ENCODE measurements at regions not wholly inside any gene's neighbourhood (a gene's known extent, or its start where the extent isn't known, plus 50 kb on each side); places are given as distances from the start of the nearest gene placed in this dataset.

GRCh38 chr6:149127212-149127611 lies 190.3 kb upstream of the TAB2 start:
- Mint-ChIP-seq H3K9me3 (ENCODE audit: low read depth) (peaks cover 1% of the 10 kb centered on the region), H3K36me3 (ENCODE audit: low read depth) (peaks cover 2% of the 10 kb centered on the region), H3K27ac (no peak overlapping the region), H3K27me3 (no peaks in the 10 kb centered on the region), H3K4me1 (peaks cover 59% of the 10 kb centered on the region), H3K4me3 (no peak overlapping the region)
- ChIA-PET POLR2A (no interaction called here), CTCF (interaction anchor here (0.7 to 1.2 kb wide), 3 partner anchors 12 to 315 kb away, joined by 3 to 4 read pairs (median 3); no protein-coding TSS in a partner anchor)
- ATAC-seq (no peak), DNase-seq (no peak)
- intact Hi-C loops (cut with DNase I, micrococcal nuclease): no loop called here

- Mint-ChIP-seq H3K4me3 (no peak overlapping the region), H3K27me3 (no peaks in the 10 kb centered on the region), H3K27ac (peak overlapping the region; percentile 82), H3K36me3 (ENCODE audit: low read depth) (peaks cover 2% of the 10 kb centered on the region), H3K4me1 (peaks cover 52% of the 10 kb centered on the region), H3K9me3 (ENCODE audit: low read depth) (no peaks in the 10 kb centered on the region)
- intact Hi-C loops (cut with DNase I, micrococcal nuclease): no loop called here
- CTCF ChIA-PET: interaction anchor here (0.9 to 1.2 kb wide), 5 partner anchors 32 to 388 kb away, joined by 3 read pairs; no protein-coding TSS in a partner anchor
- DNase-seq: peak; percentile 44
- ATAC-seq: peak; percentile 72
- POLR2A ChIA-PET: no interaction called here
Observed at GRCh38 chr6:149128489-149129145, 188.9 kb upstream of the TAB2 start.

GRCh38 chr6:149129371-149130077 lies 188.0 kb upstream of the TAB2 start:
- Mint-ChIP-seq H3K27me3 (no peaks in the 10 kb centered on the region), H3K4me3 (no peak overlapping the region), H3K27ac (peak overlapping the region; percentile 32), H3K4me1 (peaks cover 46% of the 10 kb centered on the region), H3K36me3 (ENCODE audit: low read depth) (peaks cover 2% of the 10 kb centered on the region), H3K9me3 (ENCODE audit: low read depth) (no peaks in the 10 kb centered on the region)
- DNase-seq: peak; percentile 43
- intact Hi-C loops (cut with DNase I, micrococcal nuclease): no loop called here
- no peak for ATAC-seq
- CTCF ChIA-PET: interaction anchor here (0.9 to 2.2 kb wide), 3 partner anchors 10 to 302 kb away, joined by 3 to 8 read pairs (median 3); no protein-coding TSS in a partner anchor
- POLR2A ChIA-PET: no interaction called here

- peaks cover 2% of the 10 kb centered on the region for H3K36me3 Mint-ChIP-seq (ENCODE audit: low read depth)
- peak overlapping the region; percentile 12 for H3K27ac Mint-ChIP-seq
- POLR2A ChIA-PET: no interaction called here
- ATAC-seq (no peak), DNase-seq (no peak)
- CTCF ChIA-PET: interaction anchor here (0.9 to 2.2 kb wide), 5 partner anchors 10 to 302 kb away, joined by 3 to 8 read pairs (median 4); no protein-coding TSS in a partner anchor
- H3K4me1 Mint-ChIP-seq: peaks cover 46% of the 10 kb centered on the region
- intact Hi-C loops (cut with DNase I, micrococcal nuclease): no loop called here
- H3K27me3 Mint-ChIP-seq: no peaks in the 10 kb centered on the region
- H3K9me3 Mint-ChIP-seq (ENCODE audit: low read depth): no peaks in the 10 kb centered on the region
- no peak overlapping the region for H3K4me3 Mint-ChIP-seq
Observed at GRCh38 chr6:149130090-149130489, 187.4 kb upstream of the TAB2 start.

- no peak overlapping the region for H3K4me3 Mint-ChIP-seq
- CTCF ChIA-PET: interaction anchor here (0.6 to 2.2 kb wide), 6 partner anchors 9 to 301 kb away, joined by 3 to 8 read pairs (median 4); no protein-coding TSS in a partner anchor
- POLR2A ChIA-PET: interaction anchor here (0.5 kb wide), 1 partner anchor 290 kb away, joined by 3 read pairs; no protein-coding TSS in a partner anchor
- DNase-seq: no peak
- no peaks in the 10 kb centered on the region for H3K27me3 Mint-ChIP-seq
- no peak for ATAC-seq
- no peaks in the 10 kb centered on the region for H3K9me3 Mint-ChIP-seq (ENCODE audit: low read depth)
- intact Hi-C loops (cut with DNase I, micrococcal nuclease): no loop called here
- no peak overlapping the region for H3K27ac Mint-ChIP-seq
- peaks cover 2% of the 10 kb centered on the region for H3K36me3 Mint-ChIP-seq (ENCODE audit: low read depth)
- H3K4me1 Mint-ChIP-seq: peaks cover 46% of the 10 kb centered on the region
Observed at GRCh38 chr6:149130508-149130907, 187.0 kb upstream of the TAB2 start.

GRCh38 chr6:149131891-149132290 lies 185.6 kb upstream of the TAB2 start:
- POLR2A ChIA-PET: no interaction called here
- H3K4me1 Mint-ChIP-seq: peaks cover 44% of the 10 kb centered on the region
- intact Hi-C loops (cut with DNase I, micrococcal nuclease): no loop called here
- no peaks in the 10 kb centered on the region for H3K9me3 Mint-ChIP-seq (ENCODE audit: low read depth)
- no peak for ATAC-seq
- CTCF ChIA-PET: interaction anchor here (1.7 to 2.2 kb wide), 2 partner anchors 8 to 300 kb away, joined by 6 to 8 read pairs; no protein-coding TSS in a partner anchor
- H3K4me3 Mint-ChIP-seq: no peak overlapping the region
- no peaks in the 10 kb centered on the region for H3K27me3 Mint-ChIP-seq
- peaks cover 2% of the 10 kb centered on the region for H3K36me3 Mint-ChIP-seq (ENCODE audit: low read depth)
- no peak overlapping the region for H3K27ac Mint-ChIP-seq
- no peak for DNase-seq

GRCh38 chr6:149132336-149132735 lies 185.2 kb upstream of the TAB2 start:
- H3K27ac Mint-ChIP-seq: peak overlapping the region; percentile 62
- no peaks in the 10 kb centered on the region for H3K9me3 Mint-ChIP-seq (ENCODE audit: low read depth)
- DNase-seq (no peak), ATAC-seq (peak; percentile 61)
- intact Hi-C loops (cut with DNase I, micrococcal nuclease): no loop called here
- no peaks in the 10 kb centered on the region for H3K36me3 Mint-ChIP-seq (ENCODE audit: low read depth)
- no peaks in the 10 kb centered on the region for H3K27me3 Mint-ChIP-seq
- H3K4me3 Mint-ChIP-seq: no peak overlapping the region
- POLR2A ChIA-PET: no interaction called here
- peaks cover 39% of the 10 kb centered on the region for H3K4me1 Mint-ChIP-seq
- CTCF ChIA-PET: no interaction called here

GRCh38 chr6:149134511-149134933 lies 183.0 kb upstream of the TAB2 start:
- no peak overlapping the region for H3K4me3 Mint-ChIP-seq
- intact Hi-C loops (cut with DNase I, micrococcal nuclease): no loop called here
- peaks cover 30% of the 10 kb centered on the region for H3K4me1 Mint-ChIP-seq
- ATAC-seq (no peak), DNase-seq (no peak)
- POLR2A ChIA-PET: no interaction called here
- H3K9me3 Mint-ChIP-seq (ENCODE audit: low read depth): no peaks in the 10 kb centered on the region
- CTCF ChIA-PET: interaction anchor here (0.8 to 1.4 kb wide), 2 partner anchors 127 to 189 kb away, joined by 3 read pairs; no protein-coding TSS in a partner anchor
- H3K27ac Mint-ChIP-seq: no peak overlapping the region
- no peaks in the 10 kb centered on the region for H3K36me3 Mint-ChIP-seq (ENCODE audit: low read depth)
- H3K27me3 Mint-ChIP-seq: no peaks in the 10 kb centered on the region

GRCh38 chr6:149135809-149136208 lies 181.7 kb upstream of the TAB2 start:
- peaks cover 33% of the 10 kb centered on the region for H3K4me1 Mint-ChIP-seq
- no peak overlapping the region for H3K4me3 Mint-ChIP-seq
- intact Hi-C loops (cut with DNase I, micrococcal nuclease): no loop called here
- no peaks in the 10 kb centered on the region for H3K36me3 Mint-ChIP-seq (ENCODE audit: low read depth)
- no peaks in the 10 kb centered on the region for H3K9me3 Mint-ChIP-seq (ENCODE audit: low read depth)
- CTCF ChIA-PET: interaction anchor here (1.4 kb wide), 1 partner anchor 187 kb away, joined by 3 read pairs; no protein-coding TSS in a partner anchor
- DNase-seq (no peak), ATAC-seq (no peak)
- no peaks in the 10 kb centered on the region for H3K27me3 Mint-ChIP-seq
- POLR2A ChIA-PET: no interaction called here
- no peak overlapping the region for H3K27ac Mint-ChIP-seq

GRCh38 chr6:149136273-149136912 lies 181.1 kb upstream of the TAB2 start:
- Mint-ChIP-seq H3K4me3 (no peak overlapping the region), H3K4me1 (peaks cover 39% of the 10 kb centered on the region), H3K9me3 (ENCODE audit: low read depth) (no peaks in the 10 kb centered on the region), H3K27ac (no peak overlapping the region), H3K36me3 (ENCODE audit: low read depth) (no peaks in the 10 kb centered on the region), H3K27me3 (no peaks in the 10 kb centered on the region)
- intact Hi-C loops (cut with DNase I, micrococcal nuclease): no loop called here
- POLR2A ChIA-PET: no interaction called here
- CTCF ChIA-PET: no interaction called here
- DNase-seq (no peak), ATAC-seq (no peak)

GRCh38 chr6:149136913-149137286 lies 180.6 kb upstream of the TAB2 start:
- ATAC-seq: no peak
- peaks cover 2% of the 10 kb centered on the region for H3K9me3 Mint-ChIP-seq (ENCODE audit: low read depth)
- peaks cover 42% of the 10 kb centered on the region for H3K4me1 Mint-ChIP-seq
- H3K27me3 Mint-ChIP-seq: no peaks in the 10 kb centered on the region
- no peak overlapping the region for H3K4me3 Mint-ChIP-seq
- POLR2A ChIA-PET: no interaction called here
- no peak for DNase-seq
- H3K27ac Mint-ChIP-seq: no peak overlapping the region
- peaks cover 1% of the 10 kb centered on the region for H3K36me3 Mint-ChIP-seq (ENCODE audit: low read depth)
- intact Hi-C loops (cut with DNase I, micrococcal nuclease): no loop called here
- CTCF ChIA-PET: interaction anchor here (0.7 kb wide), 1 partner anchor 58 kb away, joined by 3 read pairs; no protein-coding TSS in a partner anchor

Data from activated CD4-positive, alpha-beta T cell treated with anti-CD3 and anti-CD28 coated beads for 36 hours (primary cell).